IPS DF 6.9 (cell line): ENCODE measurements at regions not wholly inside any gene's neighbourhood (a gene's known extent, or its start where the extent isn't known, plus 50 kb on each side); places are given as distances from the start of the nearest gene placed in this dataset.

ENCODE experiments used
- DNase-seq: peaks from one replicate; pipeline ENCODE4 v3.0.0-alpha.2; 2013; ENCODE audit warnings: low read depth, low spot score
- H3K27ac ChIP-seq: one replicate; pipeline ENCODE4 v1.5.1; 2013; ENCODE audit warnings: low read length, control low read depth
- H3K27me3 ChIP-seq: 2 replicates; pipeline ENCODE4 v1.6.1; 2013; ENCODE audit warnings: mild to moderate bottlenecking, low read length; ENCODE audit not compliant: control insufficient read depth, insufficient read depth
- H3K36me3 ChIP-seq: 2 replicates; pipeline ENCODE4 v1.6.1; 2013; ENCODE audit warnings: low read length; ENCODE audit not compliant: control insufficient read depth, insufficient read depth
- H3K4me1 ChIP-seq: 2 replicates; pipeline ENCODE4 v1.6.1; 2013; ENCODE audit warnings: low read length; ENCODE audit not compliant: control insufficient read depth, insufficient read depth
- H3K4me3 ChIP-seq: 2 replicates; pipeline ENCODE4 v1.5.1; 2013; ENCODE audit warnings: mild to moderate bottlenecking, low read length
- H3K9me3 ChIP-seq: 2 replicates; pipeline ENCODE4 v1.6.1; 2013; ENCODE audit warnings: low read length, inconsistent platforms; ENCODE audit not compliant: control insufficient read depth, insufficient read depth
- WGBS: extraction: QIAGEN DNeasy Blood & Tissue Kit; methylation state at CpG from one replicate; pipeline ENCODE4 v1.1.7; 2013; ENCODE audit warnings: mixed read lengths, missing lambda C conversion rate; ENCODE audit not compliant: insufficient read length, insufficient coverage; 5-methylcytosine and 5-hydroxymethylcytosine counted together

- Histone ChIP-seq H3K4me3 (no peak overlapping the region), H3K27ac (no peak overlapping the region), H3K4me1 (peaks cover under 1% of the 10 kb centered on the region; the same call in 1 of the 2 replicates), H3K36me3 (no peaks in the 10 kb centered on the region), H3K27me3 (no peaks in the 10 kb centered on the region), H3K9me3 (no peaks in the 10 kb centered on the region)
- DNase-seq, result no peak
- WGBS, result no CpG with 5 or more reads among the region's 16 CpGs
These were observed 215.6 kb downstream of the QKI start for GRCh38 chr6:163630096-163630495.
